LoVo (cell line): ENCODE measurements at regions not wholly inside any gene's neighbourhood (a gene's known extent, or its start where the extent isn't known, plus 50 kb on each side); places are given as distances from the start of the nearest gene placed in this dataset.
A peak's percentile ranks its signal among the peaks of the same experiment; 100 is the strongest.
"Not testable (repeated sequence)": the region's sequence is repeated elsewhere in the genome, so short reads cannot be mapped to it uniquely, and the experiment has no call there.

Experiments used
- DNase-seq: peaks from one replicate; pipeline ENCODE4 v3.0.0-alpha.2; 2016; ENCODE audit warnings: low spot score

GRCh38 chr1:73842436-73842835 is 355.5 kb downstream of the LRRIQ3 start:
- DNase-seq = no peak

GRCh38 chr1:73839922-73840321 is 358.1 kb downstream of the LRRIQ3 start:
- peak; percentile 18 for DNase-seq

GRCh38 chr1:73832276-73833181 is 365.4 kb downstream of the LRRIQ3 start:
- DNase-seq = no peak

GRCh38 chr1:73827283-73827682 is 370.7 kb downstream of the LRRIQ3 start:
- DNase-seq = not testable (repeated sequence)

- DNase-seq = no peak
Measured at GRCh38 chr1:73824065-73824464, 373.9 kb downstream of the LRRIQ3 start.

- no peak for DNase-seq
Measured at GRCh38 chr1:73821520-73821919, 376.5 kb downstream of the LRRIQ3 start.

- DNase-seq = no peak
Measured at GRCh38 chr1:73820843-73821242, 377.1 kb downstream of the LRRIQ3 start.

GRCh38 chr1:73813716-73814115 is 384.3 kb downstream of the LRRIQ3 start:
- DNase-seq = no peak

GRCh38 chr1:73813236-73813635 is 384.7 kb downstream of the LRRIQ3 start:
- no peak for DNase-seq

GRCh38 chr1:73811798-73812197 is 386.2 kb downstream of the LRRIQ3 start:
- no peak for DNase-seq

GRCh38 chr1:73804935-73805334 is 393.0 kb downstream of the LRRIQ3 start:
- DNase-seq = no peak

GRCh38 chr1:73803380-73803779 is 394.6 kb downstream of the LRRIQ3 start:
- DNase-seq = peak; percentile 73

GRCh38 chr1:73801912-73802429 is 396.0 kb downstream of the LRRIQ3 start:
- DNase-seq = no peak

GRCh38 chr1:73800376-73800775 is 397.6 kb downstream of the LRRIQ3 start:
- DNase-seq = peak; percentile 57

GRCh38 chr1:73789965-73790364 is 408.0 kb downstream of the LRRIQ3 start:
- no peak for DNase-seq

GRCh38 chr1:73784026-73784425 is 413.9 kb downstream of the LRRIQ3 start:
- no peak for DNase-seq

- no peak for DNase-seq
Measured at GRCh38 chr1:73783352-73783751, 414.6 kb downstream of the LRRIQ3 start.

- DNase-seq = peak; percentile 6
Measured at GRCh38 chr1:73782901-73783300, 415.1 kb downstream of the LRRIQ3 start.

GRCh38 chr1:73781251-73781650 is 416.7 kb downstream of the LRRIQ3 start:
- peak; percentile 54 for DNase-seq

- DNase-seq = no peak
Measured at GRCh38 chr1:73778471-73778870, 419.5 kb downstream of the LRRIQ3 start.

- DNase-seq = no peak
Measured at GRCh38 chr1:73775896-73776295, 422.1 kb downstream of the LRRIQ3 start.

GRCh38 chr1:73772941-73773340 is 425.0 kb downstream of the LRRIQ3 start:
- DNase-seq = no peak

- no peak for DNase-seq
Measured at GRCh38 chr1:73771396-73771795, 426.6 kb downstream of the LRRIQ3 start.
